Tibial nerve (tissue), 4 donors: ENCODE measurements at regions not wholly inside any gene's neighbourhood (a gene's known extent, or its start where the extent isn't known, plus 50 kb on each side); places are given as distances from the start of the nearest gene placed in this dataset.

Experiments
- DNase-seq, 2 donors: peaks; one replicate each; pipeline ENCODE4 v3.0.0-alpha.2; 2019; ENCODE audit warnings: low spot score in 2 of 2
- H3K27ac ChIP-seq, 4 donors: fragments of 200-600 bp; sonication (generic) in 3 of 4; one replicate each; pipeline ENCODE4 v1.5.1; 2017 to 2019; ENCODE audit warnings: mild to moderate bottlenecking in 1 of 4
- H3K27me3 ChIP-seq, 2 donors: fragments of 200-600 bp; sonication (generic) in 1 of 2; one replicate each; pipeline versions ENCODE4 v1.5.1 to v1.6.0; 2017 to 2019
- H3K36me3 ChIP-seq, 3 donors: fragments of 200-600 bp; sonication (generic); one replicate each; pipeline ENCODE4 v1.5.1; 2018 to 2019
- H3K4me1 ChIP-seq, 4 donors: fragments of 200-600 bp; sonication (generic) in 3 of 4; one replicate each; pipeline ENCODE4 v1.5.1; 2017 to 2019
- H3K4me3 ChIP-seq, 4 donors: fragments of 200-600 bp; sonication (generic) in 3 of 4; one replicate each; pipeline ENCODE4 v1.5.1; 2017 to 2019; ENCODE audit warnings: mild to moderate bottlenecking in 1 of 4, moderate library complexity in 1 of 4
- H3K9me3 ChIP-seq, 4 donors: fragments of 200-600 bp; sonication (generic) in 3 of 4; one replicate each; pipeline ENCODE4 v1.5.1; 2017 to 2019
- EP300 ChIP-seq, 2 donors: sonication (generic); formaldehyde crosslinking; IDR thresholded peaks; one replicate each; pipeline ENCODE4 v1.6.1; 2017; ENCODE audit warnings: antibody characterized with exemption in 2 of 2, mild to moderate bottlenecking in 1 of 2
- POLR2A ChIP-seq, 2 donors: fragments of 450-650 bp; IDR thresholded peaks; one replicate each; pipeline ENCODE4 v1.6.1; 2017; ENCODE audit warnings: antibody characterized with exemption in 2 of 2, mild to moderate bottlenecking in 2 of 2, moderate library complexity in 2 of 2
- WGBS, 2 donors: methylation state at CpG; one replicate each; pipeline ENCODE4 v1.1.5; 2018; 5-methylcytosine and 5-hydroxymethylcytosine counted together
- TF ChIP-seq, protein P1 (sequence below), 5 experiments: fragments of 200-600 bp in 3 of 5; fragments of 450-650 bp in 2 of 5; sonication (generic) in 3 of 5; IDR thresholded peaks; one replicate each; pipeline ENCODE4 v1.5.1; 2016 to 2019; ENCODE audit warnings: antibody characterized with exemption in 5 of 5, mild to moderate bottlenecking in 3 of 5, moderate library complexity in 2 of 5

DNA sequence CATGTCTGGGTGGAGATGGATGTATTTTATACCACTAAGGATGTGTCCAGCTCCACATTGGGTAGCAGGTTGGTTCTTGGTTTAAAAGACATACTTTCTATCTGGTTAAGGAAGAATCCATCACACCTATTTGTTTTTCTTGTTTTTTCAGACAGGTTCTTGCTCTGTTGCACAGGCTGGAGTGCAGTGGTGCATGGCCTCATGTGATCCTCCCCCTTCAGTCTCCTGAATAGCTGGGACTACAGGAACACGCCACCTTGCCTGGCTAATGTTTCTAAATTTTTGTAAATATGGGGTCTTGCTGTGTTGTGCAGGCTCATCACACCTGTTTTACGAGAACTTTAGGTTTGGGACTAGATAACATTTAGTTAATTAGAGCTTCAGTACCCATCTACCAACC is 80.2 kb upstream of the PRNP start:
- Histone ChIP-seq H3K4me1 (peaks cover 0 to 34% (median 4%) of the 10 kb centered on the region in 4 donors), H3K9me3 (no peaks in the 10 kb centered on the region), H3K4me3 (no peak overlapping the region), H3K27me3 (no peaks in the 10 kb centered on the region), H3K27ac (no peak overlapping the region), H3K36me3 (no peaks in the 10 kb centered on the region)
- no peak for DNase-seq
- TF ChIP-seq EP300 (IDR thresholded peaks at IDR 0.05) (no peak), POLR2A (IDR thresholded peaks at IDR 0.05) (no peak)
- TF ChIP-seq, protein P1, sequence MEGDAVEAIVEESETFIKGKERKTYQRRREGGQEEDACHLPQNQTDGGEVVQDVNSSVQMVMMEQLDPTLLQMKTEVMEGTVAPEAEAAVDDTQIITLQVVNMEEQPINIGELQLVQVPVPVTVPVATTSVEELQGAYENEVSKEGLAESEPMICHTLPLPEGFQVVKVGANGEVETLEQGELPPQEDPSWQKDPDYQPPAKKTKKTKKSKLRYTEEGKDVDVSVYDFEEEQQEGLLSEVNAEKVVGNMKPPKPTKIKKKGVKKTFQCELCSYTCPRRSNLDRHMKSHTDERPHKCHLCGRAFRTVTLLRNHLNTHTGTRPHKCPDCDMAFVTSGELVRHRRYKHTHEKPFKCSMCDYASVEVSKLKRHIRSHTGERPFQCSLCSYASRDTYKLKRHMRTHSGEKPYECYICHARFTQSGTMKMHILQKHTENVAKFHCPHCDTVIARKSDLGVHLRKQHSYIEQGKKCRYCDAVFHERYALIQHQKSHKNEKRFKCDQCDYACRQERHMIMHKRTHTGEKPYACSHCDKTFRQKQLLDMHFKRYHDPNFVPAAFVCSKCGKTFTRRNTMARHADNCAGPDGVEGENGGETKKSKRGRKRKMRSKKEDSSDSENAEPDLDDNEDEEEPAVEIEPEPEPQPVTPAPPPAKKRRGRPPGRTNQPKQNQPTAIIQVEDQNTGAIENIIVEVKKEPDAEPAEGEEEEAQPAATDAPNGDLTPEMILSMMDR (IDR thresholded peaks at IDR 0.05): no peak
- 90 to 100% methylated on average over 2 of the region's 2 CpGs for WGBS, 2 donors

DNA sequence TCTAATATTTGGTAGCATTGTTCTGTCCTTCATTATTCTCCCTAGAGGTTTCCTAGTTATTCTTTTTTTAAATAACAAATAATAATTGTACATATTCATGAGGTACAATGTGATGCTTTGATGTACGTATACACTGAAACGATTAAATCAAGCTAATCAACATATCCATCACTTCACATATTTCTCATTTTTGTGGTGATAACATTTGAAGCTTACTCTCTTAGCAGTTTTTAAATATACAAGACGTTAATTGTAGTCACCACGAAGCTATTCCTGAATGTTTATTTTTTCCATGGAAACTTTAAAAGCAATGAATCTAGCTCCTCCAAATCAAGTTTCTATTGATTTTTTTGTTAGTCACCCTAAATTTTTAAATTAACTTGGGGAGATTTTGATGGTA is 81.1 kb upstream of the PRNP start:
- no peak for TF ChIP-seq EP300 (IDR thresholded peaks at IDR 0.05)
- TF ChIP-seq, protein P1 (IDR thresholded peaks at IDR 0.05): no peak
- TF ChIP-seq POLR2A (IDR thresholded peaks at IDR 0.05): no peak
- 48 to 51% methylated on average over 4 of the region's 4 CpGs for WGBS, 2 donors
- H3K27ac ChIP-seq: no peak overlapping the region

DNA sequence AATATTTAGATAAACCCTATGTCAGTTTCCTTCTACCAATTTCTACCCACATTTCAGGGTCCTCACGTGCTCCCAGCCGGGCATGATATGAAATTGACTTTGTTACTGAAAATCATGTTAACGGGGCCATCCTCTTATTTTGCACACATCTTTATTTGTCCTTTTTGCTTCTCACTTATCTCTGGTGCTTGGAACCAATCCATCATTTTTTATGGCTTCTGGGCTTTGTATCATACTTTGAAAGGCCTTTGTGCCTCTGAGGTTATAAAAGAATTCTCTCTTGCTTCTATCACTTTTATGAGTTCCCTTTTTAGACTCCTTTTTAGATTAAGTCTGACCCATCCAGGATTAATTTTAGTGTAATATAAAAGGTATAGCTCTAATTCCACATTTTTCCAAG is 81.7 kb upstream of the PRNP start:
- H3K9me3 ChIP-seq: no peaks in the 10 kb centered on the region
- no peak for DNase-seq
- H3K36me3 ChIP-seq: no peaks in the 10 kb centered on the region
- H3K4me3 ChIP-seq: no peak overlapping the region
- peak overlapping the region in 1 of 4 donors; percentile 13 for H3K27ac ChIP-seq
- TF ChIP-seq POLR2A (IDR thresholded peaks at IDR 0.05) (no peak), EP300 (IDR thresholded peaks at IDR 0.05) (no peak)
- TF ChIP-seq, protein P1 (IDR thresholded peaks at IDR 0.05): no peak
- H3K27me3 ChIP-seq: no peaks in the 10 kb centered on the region
- 65 to 68% methylated on average over 3 of the region's 3 CpGs for WGBS, 2 donors
- peaks cover 0 to 36% (median 4%) of the 10 kb centered on the region in 4 donors for H3K4me1 ChIP-seq

More for the DNA sequence above, 81.1 kb upstream of the PRNP start:
- H3K9me3 ChIP-seq: no peaks in the 10 kb centered on the region
- DNase-seq: no peak
- H3K36me3 ChIP-seq: no peaks in the 10 kb centered on the region
- H3K4me3 ChIP-seq: no peak overlapping the region
- H3K27me3 ChIP-seq: no peaks in the 10 kb centered on the region
- peaks cover 0 to 36% (median 4%) of the 10 kb centered on the region in 4 donors for H3K4me1 ChIP-seq

DNA sequence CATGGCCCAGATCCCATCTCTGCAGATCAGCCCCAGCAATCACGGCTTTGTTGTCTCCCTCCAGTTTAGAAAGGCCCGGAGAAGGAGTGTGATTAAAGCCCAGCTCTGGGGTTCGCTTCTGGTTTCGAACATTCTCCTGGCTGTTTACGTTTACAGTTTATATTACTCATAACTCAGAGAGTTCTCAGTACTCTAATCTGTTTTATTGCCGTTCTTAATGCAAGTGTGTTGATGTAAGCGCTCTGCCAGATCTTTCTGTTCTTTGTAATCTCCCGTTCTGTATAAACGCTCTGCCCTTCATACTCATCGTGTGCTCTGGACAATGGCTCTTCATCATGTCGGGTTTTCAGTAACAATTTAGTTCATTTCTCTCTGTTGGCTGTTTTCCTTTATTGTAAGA is 82.5 kb upstream of the PRNP start:
- H3K27ac ChIP-seq: peak overlapping the region in 2 of 4 donors; percentile 13 to 40
- TF ChIP-seq EP300 (IDR thresholded peaks at IDR 0.05) (no peak), POLR2A (IDR thresholded peaks at IDR 0.05) (no peak)
- TF ChIP-seq, protein P1 (IDR thresholded peaks at IDR 0.05): no peak
- no peaks in the 10 kb centered on the region for H3K27me3 ChIP-seq
- peaks cover 0 to 36% (median 4%) of the 10 kb centered on the region in 4 donors for H3K4me1 ChIP-seq
- DNase-seq: no peak
- no peak overlapping the region for H3K4me3 ChIP-seq
- 31 to 41% methylated on average over 11 of the region's 11 CpGs for WGBS, 2 donors
- no peaks in the 10 kb centered on the region for H3K9me3 ChIP-seq
- no peaks in the 10 kb centered on the region for H3K36me3 ChIP-seq

DNA sequence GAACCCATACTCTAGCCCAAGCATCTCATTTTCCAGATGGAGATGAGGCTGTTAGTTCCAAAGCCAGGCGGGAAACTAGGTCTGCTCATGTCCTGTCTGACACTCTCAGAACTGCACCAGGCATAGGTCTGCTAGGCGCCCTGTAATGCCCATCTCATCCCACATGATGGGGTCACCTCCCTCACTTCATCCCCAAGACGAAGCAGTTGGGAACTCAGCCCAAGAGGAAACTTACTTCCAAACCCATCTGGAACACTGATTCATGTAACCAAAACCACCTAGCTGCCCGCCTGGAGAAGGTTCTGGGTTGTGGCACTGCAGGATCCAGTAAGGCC is 84.0 kb upstream of the PRNP start:
- Histone ChIP-seq H3K9me3 (no peaks in the 10 kb centered on the region), H3K4me1 (peaks cover 0 to 30% (median 4%) of the 10 kb centered on the region in 4 donors), H3K27me3 (no peaks in the 10 kb centered on the region), H3K27ac (peak overlapping the region in 1 of 4 donors; percentile 50), H3K36me3 (no peaks in the 10 kb centered on the region), H3K4me3 (no peak overlapping the region)
- WGBS, 2 donors: 85 to 86% methylated on average over 4 of the region's 4 CpGs
- TF ChIP-seq, protein P1 (IDR thresholded peaks at IDR 0.05): no peak
- TF ChIP-seq POLR2A (IDR thresholded peaks at IDR 0.05) (no peak), EP300 (IDR thresholded peaks at IDR 0.05) (no peak)
- DNase-seq: no peak
